GM13977 (cell line): ENCODE measurements at regions not wholly inside any gene's neighbourhood (a gene's known extent, or its start where the extent isn't known, plus 50 kb on each side); places are given as distances from the start of the nearest gene placed in this dataset.

Experiments
- DNase-seq: peaks from one replicate; pipeline ENCODE4 v3.0.0; 2012; ENCODE audit warnings: low spot score
- in situ Hi-C: fragments of 300-500 bp; cut with MboI; formaldehyde crosslinking; loops from one replicate; pipeline ENCODE4 v1.12.0; 2022; ENCODE audit warnings: low sequenced_read_pairs, low pct_unique_long_range_greater_than_20kb, mixed read lengths, inconsistent platforms; ENCODE audit not compliant: unreplicated experiment
- TF ChIP-seq, protein P1 (sequence below): IDR thresholded peaks from 2 replicates; pipeline ENCODE4 v1.5.1; 2012; ENCODE audit warnings: mild to moderate bottlenecking, control low read depth; ENCODE audit not compliant: insufficient read depth; ENCODE audit errors: extremely low read depth, missing control alignments

- no peak for DNase-seq
- in situ Hi-C loops: no loop called here
- TF ChIP-seq, protein P1, sequence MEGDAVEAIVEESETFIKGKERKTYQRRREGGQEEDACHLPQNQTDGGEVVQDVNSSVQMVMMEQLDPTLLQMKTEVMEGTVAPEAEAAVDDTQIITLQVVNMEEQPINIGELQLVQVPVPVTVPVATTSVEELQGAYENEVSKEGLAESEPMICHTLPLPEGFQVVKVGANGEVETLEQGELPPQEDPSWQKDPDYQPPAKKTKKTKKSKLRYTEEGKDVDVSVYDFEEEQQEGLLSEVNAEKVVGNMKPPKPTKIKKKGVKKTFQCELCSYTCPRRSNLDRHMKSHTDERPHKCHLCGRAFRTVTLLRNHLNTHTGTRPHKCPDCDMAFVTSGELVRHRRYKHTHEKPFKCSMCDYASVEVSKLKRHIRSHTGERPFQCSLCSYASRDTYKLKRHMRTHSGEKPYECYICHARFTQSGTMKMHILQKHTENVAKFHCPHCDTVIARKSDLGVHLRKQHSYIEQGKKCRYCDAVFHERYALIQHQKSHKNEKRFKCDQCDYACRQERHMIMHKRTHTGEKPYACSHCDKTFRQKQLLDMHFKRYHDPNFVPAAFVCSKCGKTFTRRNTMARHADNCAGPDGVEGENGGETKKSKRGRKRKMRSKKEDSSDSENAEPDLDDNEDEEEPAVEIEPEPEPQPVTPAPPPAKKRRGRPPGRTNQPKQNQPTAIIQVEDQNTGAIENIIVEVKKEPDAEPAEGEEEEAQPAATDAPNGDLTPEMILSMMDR: no peak
Measured at GRCh38 chr11:35057926-35058668, 80.9 kb upstream of the CD44 start.

DNA sequence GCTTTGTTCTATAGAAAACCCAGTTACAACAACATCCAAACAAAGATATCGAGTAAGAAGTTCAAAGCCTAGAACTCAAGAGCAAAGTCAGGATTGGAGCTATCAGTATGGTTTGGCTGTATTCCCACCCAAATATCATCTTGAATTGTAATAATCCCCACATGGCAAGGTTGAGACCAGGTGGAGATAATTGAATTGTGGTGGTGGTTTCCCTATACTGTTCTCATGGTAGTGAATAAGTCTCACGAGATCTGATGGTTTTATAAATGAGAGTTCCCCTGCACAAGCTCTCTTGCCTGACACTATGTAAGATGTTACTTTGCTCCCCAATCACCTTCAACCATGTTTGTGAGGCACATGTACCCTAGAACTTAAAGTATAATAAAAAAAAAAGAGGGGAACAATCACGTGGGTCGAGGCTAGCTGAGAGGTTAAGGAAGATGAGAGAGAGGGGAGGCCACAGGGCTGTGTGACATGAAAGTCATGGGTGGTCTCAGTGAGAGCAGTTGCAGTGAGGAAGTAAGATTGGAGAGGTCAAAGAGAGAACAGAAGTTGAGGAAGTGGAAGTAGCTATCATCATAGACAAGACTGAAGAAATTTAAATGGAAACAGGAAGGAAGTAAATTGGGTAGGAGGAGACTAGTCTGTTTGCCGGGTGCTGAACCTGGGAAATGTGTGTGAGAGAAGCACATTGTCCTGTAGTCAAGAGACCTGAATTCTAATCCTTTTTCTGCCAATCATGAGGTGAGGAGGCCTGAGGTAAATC lies 80.1 kb upstream of the CD44 start:
- no peak for DNase-seq
- in situ Hi-C loops: no loop called here
- TF ChIP-seq, protein P1: no peak

- DNase-seq: no peak
- TF ChIP-seq, protein P1: no peak
- in situ Hi-C loops: no loop called here
Measured at GRCh38 chr11:35061516-35062440, 77.2 kb upstream of the CD44 start.

- in situ Hi-C loops: no loop called here
- no peak for DNase-seq
- TF ChIP-seq, protein P1: no peak
Measured at GRCh38 chr11:35063488-35063931, 75.5 kb upstream of the CD44 start.

DNA sequence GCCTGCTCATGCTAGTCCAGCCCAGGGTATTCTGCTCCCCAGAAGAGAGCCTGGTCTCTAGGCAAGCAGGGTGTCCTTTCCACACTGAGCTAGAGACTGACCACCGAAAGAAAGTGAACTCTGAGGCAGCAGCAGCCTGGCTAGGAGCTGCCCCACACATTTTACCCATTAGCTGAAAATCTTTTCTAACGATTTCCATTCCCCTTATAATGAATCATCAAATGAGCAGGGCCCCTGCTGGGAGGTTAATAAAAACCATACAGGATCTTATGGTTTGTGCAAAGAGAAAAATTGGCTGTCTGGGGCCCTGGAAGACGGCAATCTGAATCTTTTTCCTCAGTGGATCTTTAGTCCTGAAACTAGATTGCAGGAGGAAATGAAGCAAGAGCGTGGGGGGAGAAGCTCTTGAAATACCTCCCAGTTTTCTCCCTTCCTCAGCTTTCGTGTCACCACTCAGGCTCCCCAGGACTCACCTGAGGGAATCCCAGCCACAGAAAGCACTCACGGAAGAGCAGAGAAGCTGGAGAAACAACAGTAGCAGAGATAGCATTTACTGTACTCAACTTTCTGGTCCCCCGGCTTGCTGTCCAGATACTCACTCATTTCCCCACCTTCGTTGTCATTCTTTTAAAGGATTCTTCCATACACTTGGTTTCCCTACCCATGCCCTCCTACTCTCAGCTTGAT lies 74.7 kb upstream of the CD44 start:
- in situ Hi-C loops: no loop called here
- no peak for DNase-seq
- TF ChIP-seq, protein P1: no peak

DNA sequence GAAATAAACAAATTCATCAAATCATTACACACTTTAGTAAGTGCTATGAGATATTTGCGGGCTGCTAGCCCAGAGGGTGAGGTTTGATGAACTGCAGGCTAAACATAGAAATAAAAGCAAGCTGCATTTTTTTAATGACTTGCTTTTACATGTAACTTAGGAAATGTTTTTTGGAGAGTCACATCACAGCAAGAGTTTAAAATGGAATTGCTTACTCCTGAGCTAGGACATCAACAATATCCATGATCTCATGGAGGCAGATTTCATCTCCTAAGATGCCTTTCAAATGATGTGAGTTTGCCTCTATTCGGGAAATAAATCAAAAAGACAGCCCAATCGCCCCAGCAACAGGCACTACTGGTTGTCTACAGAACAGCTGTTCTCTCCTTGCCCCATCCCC lies 73.4 kb upstream of the CD44 start:
- TF ChIP-seq, protein P1: no peak
- no peak for DNase-seq
- in situ Hi-C loops: no loop called here
